Esophagus squamous epithelium (tissue), 4 donors: ENCODE measurements at regions not wholly inside any gene's neighbourhood (a gene's known extent, or its start where the extent isn't known, plus 50 kb on each side); places are given as distances from the start of the nearest gene placed in this dataset.

ENCODE experiments used
- CTCF ChIP-seq, 6 experiments: fragments of 450-650 bp in 4 of 6; fragments of 200-600 bp in 2 of 6; sonication (generic) in 2 of 6; IDR thresholded peaks; one replicate each; pipeline ENCODE4 v1.5.1; 2016 to 2019; ENCODE audit warnings: antibody characterized with exemption in 6 of 6, mild to moderate bottlenecking in 4 of 6, moderate library complexity in 4 of 6
- POLR2A ChIP-seq, 4 donors: fragments of 450-650 bp; IDR thresholded peaks; one replicate each; pipeline ENCODE4 v1.6.1; 2017; ENCODE audit warnings: antibody characterized with exemption in 4 of 4, mild to moderate bottlenecking in 4 of 4, moderate library complexity in 3 of 4

- TF ChIP-seq CTCF (IDR thresholded peaks at IDR 0.05) (no peak), POLR2A (IDR thresholded peaks at IDR 0.05) (no peak)
These were observed 350.9 kb upstream of the CDH20 start for GRCh38 chr18:60982329-60982695.
